NCI-H82 treated with DMSO at 0.1 percent for 48 hours (cell line): ENCODE measurements at regions not wholly inside any gene's neighbourhood (a gene's known extent, or its start where the extent isn't known, plus 50 kb on each side); places are given as distances from the start of the nearest gene placed in this dataset.

Experiments
- DNase-seq: peaks from one replicate; lab custom pipeline; 2025; ENCODE audit not compliant: unreplicated experiment; lab: John Stamatoyannopoulos, UW

- no peak for DNase-seq
Measured at GRCh38 chr11:116601814-116602636, 170.8 kb downstream of the BUD13 start.

- no peak for DNase-seq
Measured at GRCh38 chr11:116600930-116601329, 171.9 kb downstream of the BUD13 start.

DNA sequence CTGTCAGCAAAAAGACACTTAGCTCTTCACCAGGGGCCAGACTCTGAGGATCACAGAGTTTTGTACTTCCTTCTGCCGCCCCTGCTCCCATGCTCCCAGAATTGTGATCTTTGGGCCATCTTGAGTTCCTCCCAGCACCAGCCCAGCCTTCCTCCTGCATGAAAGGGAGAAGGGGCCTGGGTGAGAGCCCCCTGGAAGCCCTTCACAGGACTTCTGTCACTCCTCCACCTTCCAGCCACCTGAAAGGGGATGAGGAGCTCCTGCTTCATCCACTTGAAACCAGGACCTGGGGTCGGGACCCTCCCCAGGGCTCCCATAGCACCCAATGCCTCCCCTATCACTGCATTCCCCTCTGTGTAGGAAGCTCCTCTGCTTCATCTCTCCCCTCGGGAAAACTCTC lies 174.2 kb downstream of the BUD13 start:
- no peak for DNase-seq

- DNase-seq: no peak
Measured at GRCh38 chr11:116598036-116598435, 174.8 kb downstream of the BUD13 start.

- no peak for DNase-seq
Measured at GRCh38 chr11:116596346-116597260, 176.2 kb downstream of the BUD13 start.

DNA sequence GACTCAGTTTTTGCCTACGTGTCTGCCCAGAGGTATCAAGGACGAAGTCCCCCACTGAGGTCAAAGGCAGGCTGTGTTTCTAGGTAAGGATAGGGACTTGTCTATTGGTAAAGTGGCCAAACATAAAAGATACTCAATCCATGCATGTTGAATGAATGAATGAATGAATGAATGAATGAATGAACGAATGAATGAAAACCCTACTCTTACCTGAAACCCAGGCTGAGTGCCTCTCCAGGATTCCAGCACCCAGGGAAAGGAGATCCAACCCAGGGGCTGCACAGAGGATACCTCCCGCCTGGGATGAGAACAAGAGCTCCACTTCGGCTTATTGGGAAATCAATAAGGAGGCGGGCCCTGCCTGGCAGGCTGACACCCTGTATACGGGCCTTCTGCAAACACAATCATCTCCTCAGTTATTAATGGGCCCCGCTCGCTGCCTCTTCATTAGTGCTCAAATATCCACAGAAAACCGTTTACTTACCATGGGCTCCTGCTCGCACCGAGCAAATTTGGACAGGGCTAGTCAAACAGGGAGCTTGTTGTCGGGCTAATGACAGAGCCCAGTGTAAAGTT lies 177.4 kb downstream of the BUD13 start:
- DNase-seq: no peak

- DNase-seq: no peak
Measured at GRCh38 chr11:116590844-116591570, 181.8 kb downstream of the BUD13 start.

- no peak for DNase-seq
Measured at GRCh38 chr11:116589402-116589801, 183.4 kb downstream of the BUD13 start.

- DNase-seq: no peak
Measured at GRCh38 chr11:116586392-116586791, 186.4 kb downstream of the BUD13 start.

GRCh38 chr11:116582571-116582970 lies 190.2 kb downstream of the BUD13 start:
- no peak for DNase-seq

DNA sequence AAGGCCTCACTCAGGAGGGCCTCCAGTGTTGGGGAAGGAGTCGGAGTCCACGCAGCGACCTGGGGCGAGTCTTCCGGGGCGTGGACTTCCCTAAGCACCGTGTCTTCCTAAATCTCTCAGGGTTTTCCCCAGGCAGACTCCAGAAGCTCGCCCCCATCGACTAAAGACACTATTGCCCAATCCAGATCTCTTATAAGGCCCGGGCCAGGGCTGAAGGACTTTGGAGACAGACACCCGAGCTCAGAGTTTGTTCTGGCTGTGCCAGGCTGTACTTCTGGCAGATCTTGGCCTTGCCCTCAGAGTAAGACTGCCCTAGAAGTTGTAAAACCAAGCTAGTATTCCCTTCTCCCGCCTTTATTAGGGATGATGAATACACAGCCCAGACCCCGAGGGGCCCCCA lies 191.4 kb downstream of the BUD13 start:
- DNase-seq: no peak

DNA sequence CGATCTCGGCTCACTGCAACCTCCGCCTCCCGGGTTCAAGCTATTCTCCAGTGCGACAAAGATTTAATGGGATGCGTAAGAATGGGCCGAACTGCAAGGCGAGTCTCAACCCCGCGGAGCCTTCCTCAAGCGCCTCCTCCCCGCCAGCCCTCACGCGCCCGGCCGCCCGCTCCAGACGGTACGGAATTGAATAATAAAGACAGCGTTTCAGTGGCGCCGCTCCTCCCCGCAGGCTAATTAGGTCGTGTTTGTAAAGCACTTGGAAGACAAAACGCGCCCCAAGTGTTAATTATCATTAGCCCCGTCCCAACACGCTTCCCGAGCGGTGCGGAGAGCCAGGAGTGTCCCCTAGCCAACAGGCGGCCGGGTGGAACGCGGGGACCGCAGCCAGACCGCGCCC lies 192.0 kb downstream of the BUD13 start:
- no peak for DNase-seq

DNA sequence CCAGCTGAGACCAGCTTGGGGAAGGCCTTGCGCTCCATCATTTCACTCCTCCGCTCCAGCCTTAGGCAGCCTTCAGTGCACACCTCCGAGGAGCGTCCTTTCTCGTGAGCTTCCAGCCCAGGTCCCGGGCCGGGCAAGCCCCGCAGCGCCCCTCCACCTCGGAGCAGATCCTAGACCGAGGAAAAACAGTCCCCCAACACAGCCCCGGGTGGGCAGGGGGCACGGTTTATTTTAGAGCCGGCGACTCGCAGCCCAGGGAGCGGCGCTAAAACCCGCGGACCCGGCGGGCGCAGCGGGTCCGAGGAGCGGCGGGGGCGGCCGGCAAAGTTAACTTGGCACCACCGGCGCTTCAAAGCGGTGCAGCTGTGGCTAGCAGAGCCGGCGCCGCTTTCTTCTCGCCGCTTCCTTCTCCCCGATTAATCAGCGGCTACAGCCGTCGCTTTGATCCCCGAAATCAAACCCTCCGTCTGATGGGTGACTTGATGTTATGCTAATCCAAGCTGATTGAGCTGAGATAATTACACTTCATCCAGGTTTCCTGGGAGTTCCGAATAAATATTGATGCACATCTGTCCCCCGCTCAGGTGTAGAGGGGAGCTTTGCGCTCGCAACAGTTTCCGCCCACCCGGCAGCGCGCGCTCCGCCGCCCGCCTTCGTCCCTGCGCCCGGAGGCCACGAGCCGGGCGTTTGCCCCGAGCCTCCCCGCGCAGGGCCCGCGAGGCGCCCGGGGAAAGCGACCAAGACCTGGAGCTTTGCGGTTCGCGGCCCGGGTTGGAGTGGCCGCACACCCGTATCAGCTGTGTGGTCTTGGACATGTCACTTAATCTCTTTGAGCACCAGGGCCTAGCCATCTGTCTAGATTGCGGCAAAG lies 192.7 kb downstream of the BUD13 start:
- no peak for DNase-seq

DNA sequence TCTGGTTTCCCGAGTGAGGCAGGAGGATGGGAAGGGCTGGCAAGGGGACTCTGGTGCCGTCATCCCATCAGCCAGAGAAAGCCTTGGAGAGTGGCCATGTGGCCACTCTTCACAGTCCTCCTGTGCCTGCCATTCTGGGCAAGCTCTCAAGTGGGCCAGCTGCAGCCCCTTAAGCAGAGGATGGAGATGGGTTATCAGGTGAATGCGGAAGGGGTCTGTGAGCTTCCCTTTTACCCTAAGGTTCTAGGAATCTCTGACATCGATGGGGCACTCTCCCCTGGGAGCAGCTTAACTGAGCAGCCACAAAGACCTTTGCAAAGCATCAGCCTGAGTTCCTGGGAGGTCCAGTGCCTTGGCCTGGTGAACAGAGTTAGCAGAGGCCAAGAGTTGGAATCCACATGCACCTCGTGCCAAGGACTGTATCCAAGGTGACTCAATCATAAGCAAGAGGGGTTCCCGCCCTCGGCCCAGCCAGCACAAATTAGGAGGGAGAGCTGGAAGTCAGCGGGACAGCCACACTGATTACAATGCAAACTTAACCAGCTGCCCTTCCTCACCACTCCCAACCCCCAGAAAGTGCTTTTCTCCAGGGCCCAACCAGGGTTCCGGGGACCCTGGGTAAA lies 193.6 kb downstream of the BUD13 start:
- no peak for DNase-seq

DNA sequence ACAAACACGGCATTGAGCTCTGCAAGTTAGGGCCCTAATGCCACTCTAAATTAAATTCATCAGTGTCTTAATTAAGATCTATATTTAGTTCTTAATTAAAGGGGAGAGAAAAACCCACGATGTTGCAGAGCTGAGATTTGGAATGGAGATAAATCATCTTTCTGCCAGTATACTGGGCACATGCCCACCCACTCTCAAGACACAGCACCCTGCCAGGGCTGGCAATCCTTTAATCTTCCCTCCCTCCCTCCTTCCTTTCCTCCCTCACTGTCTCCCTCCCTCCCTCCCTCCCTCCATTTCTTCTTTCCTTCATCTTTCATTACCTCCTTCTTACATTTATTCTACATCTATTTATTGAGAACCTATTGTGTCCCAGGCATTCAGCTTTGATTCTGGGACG lies 194.8 kb downstream of the BUD13 start:
- no peak for DNase-seq

DNA sequence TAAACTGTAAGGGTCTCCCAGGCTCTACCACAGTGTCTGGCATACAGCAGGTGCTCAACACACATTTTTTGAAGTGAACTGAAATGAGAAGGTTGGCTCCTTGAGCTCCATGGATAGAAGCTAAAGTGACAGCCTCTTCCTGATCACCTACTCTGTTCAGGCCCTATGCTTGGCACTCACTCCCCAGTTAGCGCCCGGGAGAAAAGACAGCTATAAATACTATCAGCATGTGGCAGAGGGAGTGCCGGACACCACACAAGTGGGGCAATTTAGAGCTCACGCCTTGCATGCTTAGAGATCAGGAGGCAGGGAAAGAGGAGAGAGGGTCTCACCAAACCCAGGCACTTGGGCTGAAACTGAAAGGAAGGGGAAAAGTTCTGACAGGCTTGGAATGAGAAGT lies 195.5 kb downstream of the BUD13 start:
- DNase-seq: no peak

DNA sequence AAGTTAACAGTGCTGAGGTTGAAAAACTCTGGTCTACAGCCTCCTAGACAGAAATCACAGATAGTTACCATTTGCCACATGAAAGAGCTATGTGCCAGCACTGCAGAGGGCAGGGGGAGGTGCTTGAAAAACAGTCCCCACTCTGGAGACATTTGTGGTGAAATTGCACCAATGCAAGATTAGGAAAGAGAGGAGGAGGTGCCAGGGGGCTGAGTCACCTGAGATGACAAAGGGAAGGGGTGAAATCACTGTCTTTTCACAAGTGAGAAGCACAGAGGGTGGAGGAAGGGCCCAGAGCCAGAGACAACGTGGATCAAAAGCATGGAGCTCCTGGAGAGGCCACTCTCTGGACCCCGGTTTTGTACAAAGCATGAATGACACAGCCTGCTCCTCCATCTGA lies 196.3 kb downstream of the BUD13 start:
- no peak for DNase-seq

- DNase-seq: no peak
Measured at GRCh38 chr11:116567721-116568242, 205.0 kb downstream of the BUD13 start.

GRCh38 chr11:116563712-116564047 lies 209.1 kb downstream of the BUD13 start:
- DNase-seq: no peak
